HG02840 (cell line): ENCODE measurements at regions not wholly inside any gene's neighbourhood (a gene's known extent, or its start where the extent isn't known, plus 50 kb on each side); places are given as distances from the start of the nearest gene placed in this dataset.

Experiments
- ATAC-seq: cut with Tn5 transposase; IDR thresholded peaks from one replicate; pipeline ENCODE4 v1.9.1; 2021; ENCODE audit warnings: mild to moderate bottlenecking, moderate library complexity, moderate number of reproducible peaks; ENCODE audit not compliant: unreplicated experiment, low FRiP score

DNA sequence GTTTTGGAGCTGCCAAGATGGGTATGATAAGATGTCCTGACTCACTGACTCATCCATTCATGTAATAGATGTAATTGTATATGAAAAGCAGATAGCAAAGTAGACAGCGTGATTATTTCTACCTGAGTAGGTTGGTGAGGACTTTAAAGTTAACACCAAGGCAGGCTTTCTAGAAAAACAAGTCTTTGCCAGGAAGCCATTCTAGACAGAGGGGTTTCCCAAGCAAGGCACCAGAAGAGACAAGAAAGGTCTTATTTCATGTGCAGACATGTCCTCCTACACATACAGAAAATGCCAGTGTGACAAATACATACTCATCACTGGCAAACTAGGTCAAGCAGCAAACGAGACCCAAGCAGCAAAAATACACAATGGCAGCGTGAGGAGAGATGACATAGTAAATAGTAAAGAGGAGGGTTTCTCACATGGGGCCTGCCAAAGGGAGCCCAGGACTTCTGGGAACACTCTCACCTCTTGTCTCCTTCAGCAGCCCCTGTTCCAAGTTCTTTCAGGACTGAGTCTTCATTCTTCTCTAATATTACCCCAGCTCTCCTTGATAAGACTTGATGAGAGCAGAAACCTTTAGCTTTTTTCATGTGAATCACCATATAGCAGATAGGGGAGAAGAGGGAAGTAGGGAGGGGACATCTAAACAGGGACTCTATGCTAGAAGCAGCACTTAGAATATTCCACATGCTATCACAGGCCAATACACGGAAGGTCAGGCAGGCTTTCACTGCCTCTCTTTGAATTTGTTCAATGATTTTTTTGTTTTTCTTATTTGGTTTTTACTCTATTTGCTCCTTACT, 114.6 kb upstream of the ATP1B1 start:
- ATAC-seq, result no peak

DNA sequence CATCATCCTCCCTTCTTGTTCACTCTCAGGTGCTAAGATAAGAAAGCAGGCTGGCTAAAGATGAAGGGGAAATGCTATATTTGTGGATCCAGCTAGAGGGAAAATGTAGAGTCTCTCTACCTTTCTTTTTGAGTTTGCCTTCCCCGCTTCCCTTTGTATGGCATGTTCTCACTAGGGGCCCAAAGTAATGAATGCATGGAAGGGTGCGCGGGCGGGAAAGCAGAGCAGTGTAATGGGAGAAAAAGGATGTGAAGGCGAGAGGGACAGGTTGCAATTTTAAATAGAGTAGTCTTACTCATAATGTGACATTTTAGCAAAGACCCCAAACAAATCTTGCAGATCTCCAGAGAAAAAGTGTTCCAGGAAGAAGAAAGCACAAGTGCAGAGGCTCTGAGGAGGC, 105.1 kb upstream of the ATP1B1 start:
- ATAC-seq, result no peak

DNA sequence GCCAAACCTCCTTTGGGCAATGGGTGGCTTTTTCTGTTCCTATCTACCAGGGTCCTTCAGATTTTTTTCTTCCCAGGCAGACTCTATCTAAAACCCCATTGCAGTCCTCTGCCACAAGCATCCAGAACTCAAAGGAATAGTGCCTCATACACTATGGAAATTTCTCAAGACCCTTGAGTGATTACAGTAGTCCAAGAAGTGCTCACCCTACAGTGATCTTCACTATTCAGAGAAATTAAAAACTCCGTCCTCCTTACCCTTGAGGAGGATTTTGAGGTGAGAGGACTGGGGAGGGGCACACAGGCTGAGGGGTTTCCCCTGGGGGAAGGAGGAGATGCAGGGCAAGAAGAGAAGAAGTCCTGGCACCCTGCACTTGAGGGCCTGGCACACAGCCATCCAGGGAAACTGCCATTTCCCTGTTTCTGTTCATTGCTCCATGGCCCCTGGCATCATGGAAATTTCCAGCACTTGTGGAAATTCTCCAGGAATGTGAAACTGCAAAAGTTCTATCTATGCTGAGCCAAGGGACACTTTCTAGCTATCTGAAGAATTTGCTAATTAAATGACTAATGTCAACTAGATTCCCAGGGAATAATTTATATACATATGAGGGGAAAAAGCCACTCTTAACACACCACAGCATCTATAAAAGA, 102.5 kb upstream of the ATP1B1 start:
- ATAC-seq, result no peak

DNA sequence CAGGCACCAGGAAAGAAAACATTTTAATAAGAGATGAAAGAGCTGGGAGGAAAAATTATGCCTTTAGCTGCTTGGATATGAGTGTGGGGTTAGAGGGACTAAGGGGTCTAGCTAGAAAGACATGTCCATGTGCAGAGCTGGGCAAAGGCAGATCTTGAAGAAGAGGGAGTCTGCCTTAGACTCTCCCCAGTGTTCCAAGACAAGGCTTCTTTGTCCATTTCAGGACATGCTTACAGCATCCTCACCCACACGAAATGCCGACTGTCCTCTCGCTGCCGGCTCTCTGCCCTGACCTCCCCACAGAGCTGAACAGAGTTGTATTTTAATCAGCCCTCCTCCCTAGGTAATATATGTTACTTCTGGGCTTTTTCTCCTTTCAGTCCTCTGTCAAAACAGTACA, 100.7 kb upstream of the ATP1B1 start:
- ATAC-seq, result no peak

DNA sequence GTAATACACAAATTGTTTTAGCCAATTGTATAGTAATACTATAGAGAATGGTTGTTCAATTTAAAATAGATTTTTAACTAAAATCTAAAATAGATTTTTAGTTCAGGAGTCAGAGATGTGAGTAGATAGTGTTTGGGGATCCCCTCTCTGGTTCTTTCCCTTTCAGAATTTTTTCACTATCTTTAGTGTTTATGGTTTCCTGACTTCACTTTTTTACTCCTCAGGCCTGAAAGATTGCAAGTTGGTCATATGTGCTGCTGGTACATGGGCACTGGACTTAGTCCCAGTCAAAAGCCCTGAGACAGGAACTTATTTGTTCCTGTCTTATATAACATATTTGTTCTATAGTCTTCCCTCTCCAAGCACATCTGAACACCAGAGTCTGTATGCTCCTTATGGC, 96.8 kb upstream of the ATP1B1 start:
- no peak for ATAC-seq

DNA sequence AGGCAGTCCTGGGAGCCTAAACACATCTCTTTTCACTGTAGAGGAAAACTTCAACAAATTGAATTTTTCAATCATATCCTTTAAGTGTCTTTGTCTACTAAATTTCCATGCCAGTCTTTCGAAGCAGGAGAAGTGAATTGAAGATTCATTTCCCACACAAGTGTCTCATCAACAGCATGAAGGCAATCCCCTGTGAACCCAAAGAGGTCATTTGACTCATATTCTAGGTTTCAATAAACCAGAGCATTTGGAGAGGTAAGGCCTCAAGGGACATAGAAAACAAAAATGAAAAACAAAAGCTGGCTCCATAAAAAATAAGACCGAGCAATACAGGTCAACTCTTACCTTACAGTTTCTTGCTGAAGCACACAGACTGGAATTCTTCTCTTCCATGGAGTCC, 94.1 kb upstream of the ATP1B1 start:
- peak; percentile 68 for ATAC-seq

DNA sequence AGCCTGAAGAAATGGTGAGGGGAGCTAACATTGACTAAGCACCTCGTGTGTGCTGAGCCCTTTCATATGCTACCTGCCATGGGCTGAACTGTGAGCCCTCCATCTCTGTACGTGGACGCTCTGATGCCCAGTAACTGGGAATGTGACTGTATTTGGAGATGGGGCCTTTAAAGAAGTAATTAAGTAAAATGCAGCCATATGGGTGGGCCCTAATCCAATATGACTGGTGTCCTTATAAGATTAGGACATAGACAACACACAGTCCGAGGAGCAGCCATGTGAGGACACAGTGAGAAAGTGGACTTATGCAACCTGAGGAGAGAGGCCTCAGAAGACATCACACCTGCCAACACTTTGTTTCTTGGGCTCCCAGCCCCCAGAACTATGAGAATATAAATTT, 92.7 kb upstream of the ATP1B1 start:
- no peak for ATAC-seq

DNA sequence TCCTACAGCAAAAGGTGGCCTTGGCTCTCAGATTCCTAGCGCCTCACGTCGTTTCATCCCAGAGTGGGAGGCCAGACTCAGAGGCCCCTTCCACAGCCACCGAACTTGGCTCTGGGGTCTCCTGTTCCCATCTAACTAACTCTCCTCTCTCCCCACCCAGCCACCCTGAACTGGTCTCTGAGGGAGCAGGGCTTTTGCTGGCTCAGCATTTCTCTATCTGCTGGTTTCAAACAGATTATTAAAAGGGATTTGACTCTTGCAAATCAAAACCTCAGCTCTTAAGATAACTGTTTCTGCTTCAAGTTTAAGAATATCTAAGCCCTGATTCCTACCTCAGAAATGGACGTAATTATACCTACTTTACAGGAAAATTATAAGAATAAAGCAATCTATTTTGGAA, 91.0 kb upstream of the ATP1B1 start:
- no peak for ATAC-seq

DNA sequence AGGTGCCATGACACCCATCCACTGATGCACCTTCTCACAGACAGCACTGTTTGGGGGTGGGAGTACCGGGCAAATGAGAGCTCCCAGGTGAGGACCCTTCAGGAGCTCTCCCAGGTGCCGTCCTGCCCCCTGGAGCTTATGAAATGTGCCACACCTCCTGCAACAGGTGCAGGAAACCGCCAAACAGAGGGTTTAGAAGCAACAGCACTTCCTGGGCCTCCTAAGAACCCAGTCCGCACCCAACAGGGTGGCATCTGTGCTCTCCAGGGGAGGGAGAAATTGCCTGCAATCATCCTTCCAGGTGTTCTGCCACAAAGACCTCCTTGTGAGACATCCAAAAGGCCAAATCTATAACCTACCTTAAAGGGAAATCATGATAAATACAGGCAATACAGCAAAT, 87.7 kb upstream of the ATP1B1 start:
- no peak for ATAC-seq

DNA sequence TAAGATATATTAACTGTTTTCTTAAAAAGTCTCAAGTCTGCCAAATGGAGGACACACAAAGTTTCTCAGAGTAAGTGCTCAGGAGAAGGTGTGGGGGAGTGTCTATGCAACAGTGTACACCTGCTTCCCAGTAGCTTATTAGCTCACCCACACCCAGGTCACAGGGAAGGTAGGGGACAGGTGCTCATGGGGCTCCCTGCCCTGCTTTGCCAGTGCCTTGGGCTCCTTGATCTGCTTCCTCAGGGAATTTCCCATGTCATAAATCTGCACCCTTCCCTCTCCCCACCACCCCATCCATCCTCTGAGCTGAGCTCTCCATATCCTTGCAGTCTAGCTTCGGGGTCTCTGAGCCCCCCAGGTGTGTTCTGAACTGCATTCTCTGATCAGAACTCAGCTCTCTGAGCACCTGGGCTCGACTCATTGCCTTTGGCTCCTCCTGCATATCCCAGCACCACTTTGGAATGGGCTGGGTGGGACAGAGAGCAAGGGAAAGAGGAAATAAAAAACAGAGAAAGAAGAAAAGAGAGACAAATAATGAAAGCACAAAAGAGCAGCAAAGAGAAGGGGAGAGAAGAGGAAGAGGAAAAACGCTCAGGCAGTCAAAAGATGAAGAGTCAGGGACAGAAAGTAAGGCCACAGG, 87.0 kb upstream of the ATP1B1 start:
- ATAC-seq, result no peak

DNA sequence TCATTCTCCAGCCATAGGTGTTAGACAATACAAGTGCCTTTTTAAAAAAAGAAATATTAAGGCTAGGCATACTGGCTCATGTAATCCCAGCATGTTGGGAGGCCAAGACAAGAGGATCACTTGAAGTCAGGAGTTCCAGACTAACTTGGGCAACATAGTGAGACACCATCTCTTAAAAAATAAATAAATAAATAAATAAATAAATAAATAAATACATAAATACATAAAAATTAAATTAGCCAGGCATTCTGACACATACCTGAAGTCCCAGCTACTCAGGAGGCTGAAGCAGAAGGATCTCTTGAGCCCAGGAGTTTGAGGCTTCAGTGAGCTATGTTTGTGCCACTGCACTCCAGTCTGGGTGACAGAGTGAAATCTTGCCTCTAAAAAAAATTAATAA, 85.8 kb upstream of the ATP1B1 start:
- ATAC-seq, result no peak

DNA sequence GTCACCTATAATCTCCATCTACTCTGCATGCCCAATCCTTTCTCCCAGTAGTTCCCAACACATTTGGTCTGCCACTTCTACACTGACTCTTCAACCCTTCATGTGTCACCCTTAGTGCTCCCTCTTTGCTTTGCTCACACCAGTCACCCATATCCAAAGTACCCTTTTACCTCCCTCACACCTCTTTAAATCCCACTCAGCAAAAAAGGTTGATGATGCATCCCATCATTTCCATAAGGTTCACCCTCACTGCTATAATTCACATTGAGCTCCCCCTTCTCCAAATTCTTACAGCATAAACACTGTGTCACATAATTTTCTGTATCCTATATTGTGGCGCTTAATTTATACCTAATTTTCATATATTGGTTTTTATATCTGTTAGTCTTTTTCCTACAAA, 83.8 kb upstream of the ATP1B1 start:
- ATAC-seq, result no peak

DNA sequence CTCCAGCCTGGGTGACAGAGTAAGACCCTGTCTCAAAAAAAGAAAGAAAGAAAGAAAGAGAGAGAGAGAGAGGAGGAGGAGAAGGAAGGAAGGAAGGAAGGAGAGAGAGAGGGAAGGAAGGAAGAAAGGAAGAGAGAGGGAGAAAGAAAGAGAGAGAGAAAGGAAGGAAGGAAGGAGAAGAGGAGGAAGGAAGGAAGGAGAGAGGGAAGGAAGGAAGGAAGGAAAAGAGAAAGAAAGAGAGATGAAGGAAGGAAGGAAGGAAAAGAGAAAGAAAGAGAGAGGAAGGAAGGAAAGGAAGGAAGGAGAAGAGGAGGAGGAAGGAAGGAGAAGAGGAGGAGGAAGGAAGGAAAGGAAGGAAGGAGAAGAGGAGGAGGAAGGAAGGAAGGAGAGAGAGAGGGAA, 82.2 kb upstream of the ATP1B1 start:
- no peak for ATAC-seq

DNA sequence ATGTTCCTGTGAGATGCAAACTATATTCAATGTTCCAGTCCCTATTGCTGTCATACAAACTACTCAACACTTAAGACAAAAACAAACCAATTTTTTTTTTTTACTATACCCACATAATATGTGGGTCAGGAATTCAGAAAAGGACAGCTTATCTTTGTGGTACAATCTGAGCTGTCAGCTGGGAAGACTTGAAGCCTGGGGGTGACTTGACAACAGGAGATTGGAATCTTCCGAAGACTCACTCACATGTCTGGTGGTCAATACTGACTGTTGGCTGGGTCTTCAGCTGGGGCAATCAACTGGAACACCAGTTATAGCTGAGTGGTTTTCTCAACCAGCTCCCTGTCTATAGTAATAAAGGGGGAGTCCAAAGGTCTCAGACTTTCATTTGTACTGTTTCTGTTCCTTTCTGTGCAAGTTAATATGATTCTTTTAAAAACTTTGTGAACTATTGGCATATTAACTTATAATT, 81.7 kb upstream of the ATP1B1 start:
- ATAC-seq, result peak; percentile 93

DNA sequence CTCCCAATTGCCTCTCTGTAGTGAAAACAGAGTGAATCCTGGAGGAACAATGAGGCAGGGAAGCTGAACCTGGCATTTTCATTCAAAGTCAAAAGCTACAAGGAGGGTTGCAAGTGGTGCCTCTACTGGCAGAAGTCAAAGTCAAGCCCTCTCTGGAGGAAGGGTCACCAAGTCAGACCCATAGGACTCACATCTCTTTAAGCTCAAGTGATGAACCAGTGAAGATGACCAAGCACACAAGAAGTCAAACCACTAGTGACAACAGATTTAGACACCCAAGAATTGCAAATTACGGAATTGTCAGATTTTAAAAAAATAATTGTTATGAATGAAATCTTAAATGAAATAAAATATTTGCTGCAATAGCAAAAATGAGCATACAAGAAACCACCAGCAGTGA, 81.1 kb upstream of the ATP1B1 start:
- no peak for ATAC-seq

DNA sequence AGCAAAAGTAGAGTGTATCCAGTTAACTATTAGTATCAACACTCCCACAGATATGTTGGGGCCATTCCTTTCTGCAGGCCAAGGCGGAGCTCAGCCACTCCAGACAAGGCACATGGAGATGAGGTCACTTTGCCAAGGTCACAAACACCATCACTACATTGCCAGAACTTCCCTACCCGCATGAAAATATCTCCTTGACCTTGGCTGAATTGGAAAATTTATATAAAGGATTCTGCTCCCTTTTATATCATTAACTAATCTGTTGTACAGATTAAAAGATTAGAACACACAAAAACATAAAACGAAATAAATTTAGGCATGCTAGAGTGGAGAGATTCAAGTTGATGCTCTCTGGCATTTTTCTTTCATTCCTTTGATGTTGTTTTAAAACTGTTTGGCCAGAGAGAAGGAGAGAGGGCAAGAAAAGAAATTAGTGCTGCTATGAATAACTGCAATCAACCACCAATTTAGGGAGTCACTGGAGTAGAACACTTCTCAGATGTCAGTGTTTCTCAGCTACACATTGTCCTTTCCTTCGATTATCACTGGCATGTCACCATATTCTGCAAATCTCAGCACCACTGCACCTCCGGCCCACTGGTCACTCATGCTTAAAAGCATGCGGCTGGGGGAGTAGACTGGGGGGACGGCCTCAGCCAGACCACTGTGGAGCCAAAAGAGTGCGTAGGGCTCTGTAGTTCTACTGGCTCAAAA, 78.7 kb upstream of the ATP1B1 start:
- ATAC-seq, result no peak

DNA sequence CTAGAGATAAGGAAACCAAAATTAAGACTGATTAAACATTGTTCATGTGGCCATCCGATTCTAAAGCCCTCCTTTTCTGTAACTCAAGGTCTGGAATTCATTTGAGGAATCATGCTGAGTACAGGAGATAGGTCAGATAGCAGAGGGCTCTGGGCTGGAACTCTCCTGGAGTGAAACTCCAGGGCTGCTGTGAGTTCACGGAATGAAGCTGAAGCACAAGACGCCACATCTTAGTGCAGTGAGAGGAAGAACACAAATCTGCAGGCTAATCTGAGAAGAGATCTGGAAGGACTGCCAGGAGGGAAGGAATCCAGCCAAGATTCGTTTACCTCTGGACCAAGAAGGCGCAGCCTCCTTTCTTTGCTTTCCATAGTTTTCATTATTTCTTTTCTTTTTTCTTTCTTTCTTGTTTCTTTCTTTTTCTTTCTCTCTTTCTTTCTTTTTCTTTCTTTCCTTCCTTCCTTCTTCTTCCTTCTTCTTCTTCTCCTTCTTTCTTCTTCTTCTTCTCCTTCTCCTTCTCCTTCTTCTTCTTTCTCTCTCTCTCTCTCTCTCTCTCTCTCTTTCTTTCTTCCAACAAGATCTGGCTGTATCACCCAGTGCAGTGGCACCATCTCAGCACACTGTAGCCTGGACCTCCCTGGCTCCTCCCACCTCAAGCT, 74.8 kb upstream of the ATP1B1 start:
- no peak for ATAC-seq

DNA sequence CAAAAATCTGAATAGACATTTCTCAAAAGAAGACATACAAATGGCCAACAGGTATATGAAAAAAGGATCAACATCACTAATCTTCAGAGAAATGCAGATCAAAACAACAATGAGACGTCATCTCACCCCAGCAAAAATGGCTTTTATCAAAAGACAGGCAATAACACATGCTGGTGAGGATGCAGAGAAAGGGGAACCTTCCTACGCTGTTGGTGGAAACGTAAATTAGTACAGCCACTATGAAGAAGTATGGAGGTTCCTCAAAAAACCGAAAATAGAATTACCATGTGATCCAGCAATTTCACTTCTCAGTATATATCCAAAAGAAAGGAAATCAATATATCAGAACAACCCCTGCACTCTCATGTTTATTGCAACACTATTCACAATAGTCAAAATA, 65.1 kb upstream of the ATP1B1 start:
- no peak for ATAC-seq

DNA sequence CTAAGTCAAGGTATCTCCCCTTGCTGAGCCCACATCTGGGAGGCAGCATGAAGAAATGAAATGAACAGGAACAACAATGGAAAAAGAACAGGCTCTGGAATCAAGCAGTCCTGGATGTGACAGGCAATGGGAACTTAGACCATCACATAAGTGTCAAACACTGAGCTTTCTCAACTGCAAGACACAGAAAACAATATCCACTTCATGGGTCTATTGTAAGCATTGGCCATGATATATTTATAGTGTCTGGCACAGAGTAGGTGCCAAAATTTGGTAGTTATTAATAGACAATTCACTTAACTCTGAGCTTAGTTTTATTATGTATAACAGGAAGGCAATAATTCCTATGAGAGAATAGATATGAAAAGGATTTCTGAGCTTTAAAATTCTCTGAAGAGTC, 64.1 kb upstream of the ATP1B1 start:
- ATAC-seq, result no peak

DNA sequence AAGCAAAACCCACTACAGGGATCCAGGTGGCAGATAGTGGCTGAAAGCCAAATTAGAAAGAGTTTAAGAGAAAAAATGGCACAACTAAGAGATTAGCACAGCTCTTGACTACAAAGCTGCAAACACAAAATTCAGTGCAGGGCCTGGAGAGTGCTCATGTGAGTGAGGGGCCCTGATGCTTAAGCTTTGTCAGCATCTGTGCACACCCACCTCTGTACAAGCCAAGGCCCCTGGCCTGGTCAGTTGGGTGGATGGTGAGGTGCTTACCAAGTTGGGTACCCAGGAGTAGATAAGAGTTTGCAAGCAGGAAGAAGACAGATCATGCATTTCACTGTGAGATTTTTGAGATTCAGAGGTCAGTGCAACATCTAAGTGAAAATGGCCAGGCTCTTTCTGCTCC, 62.7 kb upstream of the ATP1B1 start:
- no peak for ATAC-seq

DNA sequence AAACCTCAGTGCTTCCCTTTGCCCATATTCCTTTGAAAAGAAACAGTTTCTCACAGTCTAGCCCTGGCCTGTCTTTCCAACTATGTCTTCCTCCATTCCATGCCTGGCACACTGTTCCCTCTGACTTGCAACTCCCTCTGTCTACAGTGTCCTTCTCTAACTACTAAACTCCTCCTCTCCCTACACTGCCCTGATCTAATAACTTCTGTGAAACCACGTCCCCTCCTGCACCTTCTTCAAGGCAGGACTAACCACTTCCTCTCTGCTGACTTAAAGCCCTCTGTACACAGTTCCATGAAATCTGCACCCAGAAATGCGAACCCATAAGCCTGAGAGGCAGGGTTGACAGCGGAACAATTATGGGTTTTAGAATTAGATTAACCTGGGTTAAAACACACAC, 62.2 kb upstream of the ATP1B1 start:
- peak; percentile 77 for ATAC-seq
